Right lobe of liver (tissue), 6 donors: ENCODE measurements at regions not wholly inside any gene's neighbourhood (a gene's known extent, or its start where the extent isn't known, plus 50 kb on each side); places are given as distances from the start of the nearest gene placed in this dataset.

Experiments
- ATAC-seq, 4 donors: fragments of 200-7000 bp; cut with Tn5 transposase; one replicate each; pipeline ENCODE4 v1.9.1; 2020; ENCODE audit warnings: mild to moderate bottlenecking in 4 of 4, moderate library complexity in 4 of 4
- DNase-seq, 3 donors: peaks; one replicate each; pipeline ENCODE4 v3.0.0-alpha.2; 2020
- H3K27ac ChIP-seq, 3 donors: fragments of 200-600 bp; one replicate each; pipeline ENCODE4 v1.8.0; 2022
- H3K27me3 ChIP-seq, 2 donors: fragments of 200-600 bp; one replicate each; pipeline ENCODE4 v1.8.0; 2022
- H3K36me3 ChIP-seq, 4 donors: fragments of 200-600 bp; sonication (generic) in 1 of 4; one replicate each; pipeline versions ENCODE4 v1.5.1 to v1.8.0; 2017 to 2022; ENCODE audit warnings: control low read depth in 1 of 4
- H3K4me1 ChIP-seq, 4 donors: fragments of 200-600 bp; sonication (generic) in 1 of 4; one replicate each; pipeline versions ENCODE4 v1.5.1 to v1.8.0; 2017 to 2022; ENCODE audit warnings: control low read depth in 1 of 4
- H3K4me3 ChIP-seq, 3 donors: fragments of 200-600 bp; one replicate each; pipeline ENCODE4 v1.8.0; 2022
- H3K9me3 ChIP-seq, 4 donors: fragments of 200-600 bp; sonication (generic) in 1 of 4; one replicate each; pipeline versions ENCODE4 v1.5.1 to v1.8.0; 2017 to 2022; ENCODE audit warnings: control low read depth in 1 of 4
- CTCF ChIP-seq, 4 donors: fragments of 200-600 bp in 3 of 4; fragments of 450-650 bp in 1 of 4; IDR thresholded peaks; one replicate each; pipeline versions ENCODE4 v1.5.1 to v1.8.0; 2016 to 2022; ENCODE audit warnings: antibody characterized with exemption in 4 of 4, mild to moderate bottlenecking in 2 of 4
- POLR2A ChIP-seq: fragments of 450-650 bp; IDR thresholded peaks from one replicate; pipeline ENCODE4 v1.6.1; 2017; ENCODE audit warnings: antibody characterized with exemption, mild to moderate bottlenecking
- WGBS: methylation state at CpG from one replicate; pipeline ENCODE4 v1.1.6; 2018; ENCODE audit warnings: low coverage, low lambda C conversion rate; ENCODE audit not compliant: insufficient coverage; ENCODE audit errors: missing lambda C conversion rate; 5-methylcytosine and 5-hydroxymethylcytosine counted together
- intact Hi-C, 2 donors: fragments of 100-400 bp; cut with DNase I; formaldehyde crosslinking; loops; one replicate each; pipeline versions ENCODE4 v1.11.2 to v1.14.1; 2022
- donor health status: DM: no; HTN: yes; CAD: no.
- donor health status: DM: no; HTN: no; CAD: no.
- donor health status: DM: no; HTN: no; CAD: no.
- donor health status: DM: no; HTN: yes; CAD: no.
- donor health status: DM: no; HTN: yes; CAD: no.

GRCh38 chr11:28619846-28620540, 511.8 kb downstream of the METTL15 start:
- TF ChIP-seq POLR2A, result no peak
- TF ChIP-seq CTCF (IDR thresholded peaks at IDR 0.05), result no peak
- Histone ChIP-seq H3K9me3 (no peaks in the 10 kb centered on the region), H3K36me3 (no peaks in the 10 kb centered on the region), H3K4me3 (no peak overlapping the region), H3K27ac (no peak overlapping the region), H3K4me1 (no peaks in the 10 kb centered on the region), H3K27me3 (no peaks in the 10 kb centered on the region)
- WGBS, result 44% methylated on average over 5 of the region's 5 CpGs
- DNase-seq (no peak), ATAC-seq (no peak)
- intact Hi-C loops, result no loop called here

- H3K27me3 ChIP-seq, result no peaks in the 10 kb centered on the region
- H3K4me1 ChIP-seq, result no peaks in the 10 kb centered on the region
- H3K36me3 ChIP-seq, result no peaks in the 10 kb centered on the region
- ATAC-seq (no peak), DNase-seq (no peak)
- TF ChIP-seq CTCF (IDR thresholded peaks at IDR 0.05) (no peak), POLR2A (no peak)
- H3K9me3 ChIP-seq, result no peaks in the 10 kb centered on the region
- intact Hi-C loops, result no loop called here
- WGBS, result 71% methylated on average over 2 of the region's 2 CpGs
- H3K4me3 ChIP-seq, result no peak overlapping the region
- no peak overlapping the region for H3K27ac ChIP-seq
Measured at GRCh38 chr11:28618416-28618815, 510.2 kb downstream of the METTL15 start.

- Histone ChIP-seq H3K4me3 (no peak overlapping the region), H3K36me3 (no peaks in the 10 kb centered on the region), H3K27me3 (no peaks in the 10 kb centered on the region), H3K9me3 (no peaks in the 10 kb centered on the region), H3K27ac (no peak overlapping the region), H3K4me1 (no peaks in the 10 kb centered on the region)
- intact Hi-C loops, result no loop called here
- 53% methylated on average over 5 of the region's 5 CpGs for WGBS
- DNase-seq (no peak), ATAC-seq (no peak)
- no peak for TF ChIP-seq CTCF (IDR thresholded peaks at IDR 0.05)
- TF ChIP-seq POLR2A, result no peak
Measured at GRCh38 chr11:28616160-28616965, 508.2 kb downstream of the METTL15 start.

- intact Hi-C loops, result no loop called here
- ATAC-seq (no peak), DNase-seq (no peak)
- 53% methylated on average over 2 of the region's 2 CpGs for WGBS
- no peaks in the 10 kb centered on the region for H3K9me3 ChIP-seq
- H3K27ac ChIP-seq, result no peak overlapping the region
- no peak overlapping the region for H3K4me3 ChIP-seq
- H3K4me1 ChIP-seq, result no peaks in the 10 kb centered on the region
- H3K36me3 ChIP-seq, result no peaks in the 10 kb centered on the region
- no peaks in the 10 kb centered on the region for H3K27me3 ChIP-seq
- no peak for TF ChIP-seq POLR2A
- no peak for TF ChIP-seq CTCF (IDR thresholded peaks at IDR 0.05)
Measured at GRCh38 chr11:28615542-28615941, 507.4 kb downstream of the METTL15 start.
